ENCODE measurements at regions not wholly inside any gene's neighbourhood (a gene's known extent, or its start where the extent isn't known, plus 50 kb on each side); places are given as distances from the start of the nearest gene placed in this dataset.
A peak's percentile ranks its signal among the peaks of the same experiment; 100 is the strongest.
"Not testable (repeated sequence)": the region's sequence is repeated elsewhere in the genome, so short reads cannot be mapped to it uniquely, and the experiment has no call there.

GRCh38 chr6:153367021-153367420 lies 235.9 kb upstream of the RGS17 start:
- ATAC-seq (no peak), DNase-seq (ENCODE audit: low spot score) (no peak)
- intact Hi-C loops (cut with DNase I) = no loop called here

GRCh38 chr6:153357391-153357790 lies 226.3 kb upstream of the RGS17 start:
- no peak for DNase-seq (ENCODE audit: low spot score)
- intact Hi-C loops (cut with DNase I) = no loop called here

GRCh38 chr6:153340568-153340967 lies 209.5 kb upstream of the RGS17 start:
- no peak for ATAC-seq
- no peak for DNase-seq (ENCODE audit: low spot score)
- intact Hi-C loops (cut with DNase I) = no loop called here

More at GRCh38 chr6:153357391-153357790, 226.3 kb upstream of the RGS17 start:
- no peak for ATAC-seq

GRCh38 chr6:153334121-153334520 lies 203.0 kb upstream of the RGS17 start:
- DNase-seq (ENCODE audit: low spot score) (no peak), ATAC-seq (no peak)
- intact Hi-C loops (cut with DNase I) = no loop called here

GRCh38 chr6:153331221-153331620 lies 200.1 kb upstream of the RGS17 start:
- ATAC-seq; intact Hi-C loops (cut with DNase I); DNase-seq (ENCODE audit: low spot score): not testable (repeated sequence)

GRCh38 chr6:153328194-153328593 lies 197.1 kb upstream of the RGS17 start:
- DNase-seq (ENCODE audit: low spot score) (no peak), ATAC-seq (no peak)
- intact Hi-C loops (cut with DNase I) = no loop called here

GRCh38 chr6:153325661-153326060 lies 194.6 kb upstream of the RGS17 start:
- no peak for DNase-seq (ENCODE audit: low spot score)
- intact Hi-C loops (cut with DNase I) = no loop called here
- no peak for ATAC-seq

GRCh38 chr6:153312634-153313033 lies 181.6 kb upstream of the RGS17 start:
- ATAC-seq (no peak), DNase-seq (ENCODE audit: low spot score) (no peak)
- intact Hi-C loops (cut with DNase I) = no loop called here

GRCh38 chr6:153309651-153310050 lies 178.6 kb upstream of the RGS17 start:
- intact Hi-C loops (cut with DNase I) = no loop called here
- DNase-seq (ENCODE audit: low spot score) = no peak
- ATAC-seq = no peak

- intact Hi-C loops (cut with DNase I) = no loop called here
- no peak for ATAC-seq
- DNase-seq (ENCODE audit: low spot score) = no peak
Observed at GRCh38 chr6:153302133-153302532, 171.1 kb upstream of the RGS17 start.

GRCh38 chr6:153301602-153302001 lies 170.5 kb upstream of the RGS17 start:
- intact Hi-C loops (cut with DNase I) = no loop called here
- DNase-seq (ENCODE audit: low spot score) (no peak), ATAC-seq (no peak)

- DNase-seq (ENCODE audit: low spot score); intact Hi-C loops (cut with DNase I); ATAC-seq: not testable (repeated sequence)
Observed at GRCh38 chr6:153282456-153282855, 151.4 kb upstream of the RGS17 start.

GRCh38 chr6:153275997-153276396 lies 144.9 kb upstream of the RGS17 start:
- ATAC-seq (no peak), DNase-seq (ENCODE audit: low spot score) (no peak)

GRCh38 chr6:153272201-153272980 lies 141.3 kb upstream of the RGS17 start:
- no peak for DNase-seq (ENCODE audit: low spot score)
- intact Hi-C loops (cut with DNase I) = no loop called here
- no peak for ATAC-seq

More at GRCh38 chr6:153275997-153276396, 144.9 kb upstream of the RGS17 start:
- intact Hi-C loops (cut with DNase I) = no loop called here

GRCh38 chr6:153263489-153263888 lies 132.4 kb upstream of the RGS17 start:
- no peak for DNase-seq (ENCODE audit: low spot score)
- intact Hi-C loops (cut with DNase I) = no loop called here
- no peak for ATAC-seq

- intact Hi-C loops (cut with DNase I) = no loop called here
- ATAC-seq (no peak), DNase-seq (ENCODE audit: low spot score) (no peak)
Observed at GRCh38 chr6:153251326-153251725, 120.2 kb upstream of the RGS17 start.

- ATAC-seq = no peak
- intact Hi-C loops (cut with DNase I) = no loop called here
- no peak for DNase-seq (ENCODE audit: low spot score)
Observed at GRCh38 chr6:153237670-153238069, 106.6 kb upstream of the RGS17 start.

- intact Hi-C loops (cut with DNase I) = no loop called here
Observed at GRCh38 chr6:153231048-153231646, 100.1 kb upstream of the RGS17 start.

GRCh38 chr6:153218184-153218792 lies 87.2 kb upstream of the RGS17 start:
- intact Hi-C loops (cut with DNase I) = no loop called here
- ATAC-seq (no peak), DNase-seq (ENCODE audit: low spot score) (no peak)

More at GRCh38 chr6:153231048-153231646, 100.1 kb upstream of the RGS17 start:
- DNase-seq (ENCODE audit: low spot score) = peak; percentile 68
- ATAC-seq = no peak

- intact Hi-C loops (cut with DNase I) = no loop called here
- no peak for DNase-seq (ENCODE audit: low spot score)
- no peak for ATAC-seq
Observed at GRCh38 chr6:153216789-153217188, 85.7 kb upstream of the RGS17 start.
